Thyroid gland (tissue), 4 donors: ENCODE measurements at regions not wholly inside any gene's neighbourhood (a gene's known extent, or its start where the extent isn't known, plus 50 kb on each side); places are given as distances from the start of the nearest gene placed in this dataset.

ENCODE experiments used
- CTCF ChIP-seq, 6 experiments: fragments of 200-600 bp in 3 of 6; fragments of 450-650 bp in 3 of 6; sonication (generic) in 3 of 6; IDR thresholded peaks; one replicate each; pipeline ENCODE4 v1.5.1; 2016 to 2019; ENCODE audit warnings: antibody characterized with exemption in 6 of 6, mild to moderate bottlenecking in 2 of 6, inconsistent platforms in 1 of 6, moderate library complexity in 1 of 6
- POLR2A ChIP-seq, 2 donors: fragments of 450-650 bp; IDR thresholded peaks; one replicate each; pipeline ENCODE4 v1.6.1; 2017; ENCODE audit warnings: antibody characterized with exemption in 2 of 2, mild to moderate bottlenecking in 2 of 2, moderate library complexity in 1 of 2

GRCh38 chr10:84997870-84998269 lies 669.5 kb downstream of the CCSER2 start:
- no peak for TF ChIP-seq POLR2A (IDR thresholded peaks at IDR 0.05)
- TF ChIP-seq CTCF (IDR thresholded peaks at IDR 0.05), result no peak
